GM12864 (cell line): ENCODE measurements at regions not wholly inside any gene's neighbourhood (a gene's known extent, or its start where the extent isn't known, plus 50 kb on each side); places are given as distances from the start of the nearest gene placed in this dataset.

ENCODE experiments used
- DNase-seq: peaks from one replicate; pipeline ENCODE4 v3.0.0-alpha.2; 2011; ENCODE audit warnings: low read depth
- H3K4me3 ChIP-seq: 2 replicates; pipeline ENCODE4 v1.5.1; 2011; ENCODE audit warnings: mild to moderate bottlenecking, low read depth, low read length, control low read depth
- TF ChIP-seq, protein P1 (sequence below): IDR thresholded peaks from 2 replicates; pipeline ENCODE4 v1.5.1; 2011; ENCODE audit warnings: low read depth, mild to moderate bottlenecking, moderate library complexity, low read length, control low read depth, inconsistent platforms; ENCODE audit errors: missing control alignments

DNA sequence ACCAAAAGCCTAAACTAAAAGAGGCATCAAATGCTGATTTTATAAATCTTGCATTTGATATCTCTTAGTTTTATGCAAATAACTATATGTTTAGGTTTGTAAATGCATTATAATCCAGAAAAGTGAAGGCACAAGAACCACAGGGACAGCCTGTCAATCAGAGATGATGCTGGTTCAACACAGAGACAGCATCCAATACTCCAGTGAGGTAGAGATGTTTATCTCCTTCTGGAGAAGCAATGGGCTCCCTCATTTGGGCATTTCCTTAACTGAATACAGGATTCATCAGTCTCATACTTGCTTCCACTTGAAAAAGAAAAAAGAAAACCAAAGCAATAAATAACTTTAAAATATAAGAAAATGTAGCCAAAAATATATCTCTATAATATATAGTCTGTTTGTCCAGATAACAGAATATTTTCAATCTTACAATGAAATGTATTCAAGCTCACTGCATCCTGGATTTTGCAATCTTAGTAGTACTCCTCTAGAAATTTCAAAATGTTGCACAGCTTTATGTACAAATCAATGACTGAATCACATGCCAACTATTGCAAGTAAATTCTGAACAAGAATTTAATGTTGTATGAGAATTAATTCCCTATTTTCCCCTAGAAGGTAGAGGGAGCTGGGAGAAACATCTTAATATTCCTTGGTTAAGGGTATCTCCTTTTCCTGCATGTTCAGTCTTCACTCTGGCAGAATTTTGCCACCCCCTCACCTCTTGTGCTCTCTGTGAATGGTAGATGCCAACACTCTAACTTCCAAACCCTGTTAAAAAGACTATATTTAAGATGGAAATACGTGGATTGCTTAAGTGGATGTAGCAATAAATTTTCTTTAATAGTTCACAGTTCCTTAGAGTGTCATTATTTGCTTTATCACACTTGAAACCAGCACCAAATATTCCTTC lies 191.1 kb upstream of the GAS1 start:
- TF ChIP-seq, protein P1, sequence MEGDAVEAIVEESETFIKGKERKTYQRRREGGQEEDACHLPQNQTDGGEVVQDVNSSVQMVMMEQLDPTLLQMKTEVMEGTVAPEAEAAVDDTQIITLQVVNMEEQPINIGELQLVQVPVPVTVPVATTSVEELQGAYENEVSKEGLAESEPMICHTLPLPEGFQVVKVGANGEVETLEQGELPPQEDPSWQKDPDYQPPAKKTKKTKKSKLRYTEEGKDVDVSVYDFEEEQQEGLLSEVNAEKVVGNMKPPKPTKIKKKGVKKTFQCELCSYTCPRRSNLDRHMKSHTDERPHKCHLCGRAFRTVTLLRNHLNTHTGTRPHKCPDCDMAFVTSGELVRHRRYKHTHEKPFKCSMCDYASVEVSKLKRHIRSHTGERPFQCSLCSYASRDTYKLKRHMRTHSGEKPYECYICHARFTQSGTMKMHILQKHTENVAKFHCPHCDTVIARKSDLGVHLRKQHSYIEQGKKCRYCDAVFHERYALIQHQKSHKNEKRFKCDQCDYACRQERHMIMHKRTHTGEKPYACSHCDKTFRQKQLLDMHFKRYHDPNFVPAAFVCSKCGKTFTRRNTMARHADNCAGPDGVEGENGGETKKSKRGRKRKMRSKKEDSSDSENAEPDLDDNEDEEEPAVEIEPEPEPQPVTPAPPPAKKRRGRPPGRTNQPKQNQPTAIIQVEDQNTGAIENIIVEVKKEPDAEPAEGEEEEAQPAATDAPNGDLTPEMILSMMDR: no peak
- DNase-seq: no peak
- no peak overlapping the region for H3K4me3 ChIP-seq

DNA sequence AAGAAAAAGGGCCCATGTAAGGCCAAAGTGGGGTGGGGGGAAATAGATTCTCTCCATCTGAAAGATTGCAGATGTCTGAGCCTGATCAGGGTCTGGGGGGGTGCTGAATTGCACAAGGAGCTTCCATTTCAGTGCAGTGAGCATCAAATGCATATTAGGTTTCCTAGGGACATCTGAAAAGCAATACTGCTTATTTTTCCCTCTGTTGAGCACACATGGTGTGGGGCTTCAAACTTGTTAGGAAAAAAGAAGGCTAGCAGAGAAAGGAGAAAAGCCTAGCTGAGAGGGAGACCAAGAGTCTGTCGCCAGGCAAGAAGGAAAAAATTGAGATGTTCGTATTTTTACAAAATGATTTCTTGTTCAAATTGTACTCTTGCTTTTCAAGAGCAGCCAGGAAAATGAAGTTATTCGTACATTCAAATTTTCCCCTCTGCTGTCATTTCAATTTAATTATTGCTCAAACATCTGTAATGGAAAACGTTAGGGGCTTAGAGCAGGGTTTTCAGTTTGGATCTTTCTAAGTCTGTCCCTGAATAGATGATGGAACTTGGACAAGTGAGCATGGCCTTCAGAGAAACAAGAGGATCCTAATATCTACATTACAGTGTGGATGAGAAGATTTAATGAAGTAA lies 191.9 kb upstream of the GAS1 start:
- TF ChIP-seq, protein P1: no peak
- DNase-seq: no peak
- no peak overlapping the region for H3K4me3 ChIP-seq

DNA sequence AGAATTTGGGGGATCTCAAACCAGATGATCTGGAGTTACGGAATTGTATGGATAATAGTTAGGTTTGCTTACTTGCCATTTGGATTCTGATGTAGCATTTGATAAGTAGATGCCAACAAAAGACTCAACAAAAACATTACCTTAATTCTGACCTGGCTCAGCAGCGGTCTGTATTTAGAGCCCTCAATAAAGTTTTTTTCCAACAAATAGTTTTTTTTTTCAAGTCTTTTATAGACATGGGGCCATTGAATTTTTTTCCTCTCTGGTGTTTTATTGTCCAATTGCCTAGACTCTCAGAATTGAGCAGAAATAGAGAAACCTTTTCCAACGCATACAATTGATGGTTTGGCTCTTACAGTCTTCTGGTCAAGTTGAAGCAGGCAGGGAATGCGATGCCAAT lies 192.8 kb upstream of the GAS1 start:
- TF ChIP-seq, protein P1: no peak
- H3K4me3 ChIP-seq: no peak overlapping the region
- no peak for DNase-seq

DNA sequence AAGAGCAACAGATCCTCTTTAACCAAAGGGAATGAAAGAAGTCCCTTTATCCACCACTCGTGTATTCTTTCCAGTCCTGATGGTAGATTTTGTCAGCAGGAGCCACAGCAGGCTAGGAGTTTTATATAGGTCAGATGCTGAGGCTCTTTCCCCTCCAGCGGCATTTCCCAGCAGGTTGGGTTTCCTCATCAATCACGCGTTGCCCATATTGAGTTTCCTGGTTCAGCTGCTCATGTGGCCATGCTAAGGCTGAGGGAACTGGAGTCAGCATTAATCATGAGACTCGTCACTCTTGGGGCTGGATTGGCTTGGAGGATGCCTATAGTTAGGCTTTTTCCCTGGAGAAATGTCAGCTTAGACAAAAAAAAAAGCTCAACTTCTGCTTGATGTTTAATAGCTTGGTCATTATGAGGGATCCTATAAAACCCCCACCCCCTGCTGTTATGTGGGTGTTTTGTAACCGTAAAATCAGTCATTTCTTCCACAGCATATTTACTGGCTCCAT lies 193.4 kb upstream of the GAS1 start:
- TF ChIP-seq, protein P1: no peak
- H3K4me3 ChIP-seq: no peak overlapping the region
- no peak for DNase-seq

DNA sequence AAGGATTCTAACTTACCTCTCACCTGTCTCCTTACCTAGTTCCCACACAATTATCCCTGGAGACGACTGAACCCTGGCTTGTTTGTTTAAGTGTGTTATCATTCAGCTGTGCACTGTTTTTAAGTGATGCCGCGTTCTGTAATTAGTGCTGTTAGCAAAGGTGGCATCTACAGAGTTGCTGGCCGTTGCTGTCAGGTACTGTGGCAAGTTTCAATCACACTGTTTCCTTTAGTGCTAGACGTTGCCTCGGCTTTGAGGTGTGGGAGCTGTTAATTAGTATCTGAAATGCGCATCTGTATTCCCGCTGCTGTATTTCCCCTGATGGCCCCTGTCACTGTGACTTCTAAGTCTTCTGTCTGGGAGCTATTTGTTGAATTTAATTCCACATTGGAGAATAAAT lies 193.8 kb upstream of the GAS1 start:
- TF ChIP-seq, protein P1: no peak
- no peak for DNase-seq
- no peak overlapping the region for H3K4me3 ChIP-seq

DNA sequence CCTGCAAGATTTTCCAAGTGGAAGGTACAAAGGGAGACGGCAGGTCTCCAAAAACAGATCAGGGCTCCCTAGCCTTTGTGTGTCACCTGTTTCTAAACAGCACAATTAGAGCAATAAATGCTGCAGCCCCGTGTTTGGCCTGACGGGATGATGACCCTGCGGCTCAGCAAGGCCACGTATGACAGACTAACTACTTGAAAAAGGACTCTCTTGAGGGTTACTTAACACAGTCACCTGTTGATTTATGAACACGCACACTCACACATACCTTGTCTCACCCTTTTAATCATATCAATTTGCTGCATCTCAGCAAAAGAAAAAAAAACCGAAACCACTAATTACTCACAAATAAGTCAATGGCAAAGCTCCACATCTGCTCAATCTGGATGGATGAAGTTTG lies 199.6 kb upstream of the GAS1 start:
- TF ChIP-seq, protein P1: no peak
- no peak overlapping the region for H3K4me3 ChIP-seq
- no peak for DNase-seq
